GM12865 (cell line): ENCODE measurements at regions not wholly inside any gene's neighbourhood (a gene's known extent, or its start where the extent isn't known, plus 50 kb on each side); places are given as distances from the start of the nearest gene placed in this dataset.

Source experiments
- DNase-seq: peaks from one replicate; pipeline ENCODE4 v3.0.0; 2010; ENCODE audit warnings: low read depth
- H3K4me3 ChIP-seq: 2 replicates; pipeline ENCODE4 v1.5.1; 2011; ENCODE audit warnings: mild to moderate bottlenecking, low read depth, low read length, control low read depth
- TF ChIP-seq, protein P1 (sequence below): IDR thresholded peaks from 2 replicates; pipeline ENCODE4 v1.5.1; 2011; ENCODE audit warnings: low read length, control low read depth, low read depth, inconsistent platforms; ENCODE audit not compliant: insufficient read depth; ENCODE audit errors: missing control alignments

DNA sequence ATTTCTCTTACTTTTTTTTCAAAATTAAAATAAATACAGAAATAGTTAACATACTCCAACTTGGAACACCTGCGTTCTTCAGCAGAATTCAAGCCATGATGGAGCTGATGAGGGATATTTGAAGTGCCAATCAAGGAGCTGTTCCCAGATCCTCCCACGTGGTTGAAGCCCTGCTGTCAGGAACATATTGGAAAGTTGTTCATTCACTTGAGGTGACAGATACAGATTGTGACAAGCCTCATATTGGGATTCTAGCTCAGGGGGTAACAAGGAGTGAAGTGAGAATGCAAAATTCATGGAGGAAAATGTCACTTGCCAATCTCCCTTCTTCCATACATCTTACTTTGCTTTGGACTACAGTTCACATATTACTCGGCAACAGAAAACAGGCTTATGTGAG lies 2670.8 kb downstream of the PCDH7 start:
- no peak overlapping the region for H3K4me3 ChIP-seq
- TF ChIP-seq, protein P1, sequence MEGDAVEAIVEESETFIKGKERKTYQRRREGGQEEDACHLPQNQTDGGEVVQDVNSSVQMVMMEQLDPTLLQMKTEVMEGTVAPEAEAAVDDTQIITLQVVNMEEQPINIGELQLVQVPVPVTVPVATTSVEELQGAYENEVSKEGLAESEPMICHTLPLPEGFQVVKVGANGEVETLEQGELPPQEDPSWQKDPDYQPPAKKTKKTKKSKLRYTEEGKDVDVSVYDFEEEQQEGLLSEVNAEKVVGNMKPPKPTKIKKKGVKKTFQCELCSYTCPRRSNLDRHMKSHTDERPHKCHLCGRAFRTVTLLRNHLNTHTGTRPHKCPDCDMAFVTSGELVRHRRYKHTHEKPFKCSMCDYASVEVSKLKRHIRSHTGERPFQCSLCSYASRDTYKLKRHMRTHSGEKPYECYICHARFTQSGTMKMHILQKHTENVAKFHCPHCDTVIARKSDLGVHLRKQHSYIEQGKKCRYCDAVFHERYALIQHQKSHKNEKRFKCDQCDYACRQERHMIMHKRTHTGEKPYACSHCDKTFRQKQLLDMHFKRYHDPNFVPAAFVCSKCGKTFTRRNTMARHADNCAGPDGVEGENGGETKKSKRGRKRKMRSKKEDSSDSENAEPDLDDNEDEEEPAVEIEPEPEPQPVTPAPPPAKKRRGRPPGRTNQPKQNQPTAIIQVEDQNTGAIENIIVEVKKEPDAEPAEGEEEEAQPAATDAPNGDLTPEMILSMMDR, result no peak
- DNase-seq, result no peak

DNA sequence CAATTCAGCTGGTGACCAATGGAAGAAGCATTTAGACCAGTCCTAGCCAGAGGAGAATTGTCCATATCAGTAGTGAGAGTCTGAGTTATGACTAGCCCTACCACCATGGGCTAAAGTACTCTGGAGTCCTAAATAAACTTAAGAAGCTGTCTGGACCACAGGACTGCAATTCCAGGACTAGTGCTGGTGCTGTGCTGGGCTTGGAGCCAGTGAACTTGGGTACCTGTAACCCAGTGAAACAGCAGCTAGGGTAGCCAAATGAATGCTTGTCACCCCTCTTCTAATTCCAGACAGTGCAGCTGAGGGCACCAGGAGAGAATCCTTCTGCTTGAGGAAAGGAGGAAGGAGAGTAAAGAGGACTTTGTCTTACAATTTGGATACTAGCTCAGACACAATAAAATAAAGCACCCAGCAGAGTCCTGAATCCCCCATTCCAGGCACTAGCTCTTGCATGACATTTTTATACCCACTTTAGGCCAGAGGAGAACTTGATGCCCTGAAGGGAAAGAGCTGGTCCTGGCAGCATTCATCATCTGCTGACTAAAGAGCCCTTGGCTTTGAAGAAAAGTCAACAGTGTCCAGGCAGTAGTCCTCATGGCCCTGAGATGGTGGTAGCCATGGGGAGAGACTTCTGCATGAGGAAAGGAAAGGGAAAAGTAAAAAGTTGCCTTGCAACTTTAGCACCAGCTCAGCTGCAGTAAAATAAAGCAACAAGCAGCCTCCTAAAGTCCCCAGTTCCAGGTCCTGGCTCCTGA lies 2675.7 kb downstream of the PCDH7 start:
- no peak overlapping the region for H3K4me3 ChIP-seq
- DNase-seq, result no peak
- TF ChIP-seq, protein P1, result no peak

DNA sequence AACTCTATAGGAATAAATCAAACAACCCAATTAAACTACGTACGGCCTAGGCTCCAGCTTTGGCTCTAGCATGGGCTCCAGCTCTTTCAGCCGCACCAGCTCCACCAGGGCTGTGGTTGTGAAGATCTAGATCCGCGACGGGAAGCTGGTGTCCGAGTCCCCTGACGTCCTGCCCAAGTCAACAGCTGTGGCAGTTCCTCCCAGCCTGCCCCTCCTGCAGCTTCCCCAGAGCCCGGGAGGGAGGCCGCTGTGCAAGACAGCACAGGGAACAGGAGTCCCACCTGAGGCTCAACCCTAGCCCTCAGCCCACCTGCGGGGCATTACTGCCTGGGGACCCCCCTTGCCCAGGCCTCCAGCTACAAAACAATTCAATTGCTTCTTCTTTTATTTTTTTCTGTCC lies 2680.3 kb downstream of the PCDH7 start:
- no peak for DNase-seq
- no peak overlapping the region for H3K4me3 ChIP-seq
- TF ChIP-seq, protein P1, result no peak

DNA sequence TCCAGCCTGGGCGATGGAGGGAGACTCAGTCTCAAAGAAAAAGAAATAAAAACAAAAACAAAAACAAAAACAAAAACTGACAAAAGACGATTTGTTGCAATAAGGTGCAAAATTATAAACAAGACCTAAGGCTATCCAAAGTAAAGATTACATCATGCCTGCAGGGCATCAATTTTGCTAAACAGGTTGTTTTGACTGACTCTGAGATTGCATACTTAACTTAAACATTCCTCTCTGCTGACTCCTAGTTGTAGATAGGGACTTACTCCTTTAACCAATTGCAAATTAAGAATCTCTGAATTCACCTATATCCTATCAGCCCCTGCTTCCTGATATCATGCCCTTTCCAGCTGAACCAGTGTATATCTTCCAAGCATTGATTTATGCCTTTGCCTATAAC lies 2687.3 kb downstream of the PCDH7 start:
- no peak overlapping the region for H3K4me3 ChIP-seq
- TF ChIP-seq, protein P1, result no peak
- DNase-seq, result no peak

DNA sequence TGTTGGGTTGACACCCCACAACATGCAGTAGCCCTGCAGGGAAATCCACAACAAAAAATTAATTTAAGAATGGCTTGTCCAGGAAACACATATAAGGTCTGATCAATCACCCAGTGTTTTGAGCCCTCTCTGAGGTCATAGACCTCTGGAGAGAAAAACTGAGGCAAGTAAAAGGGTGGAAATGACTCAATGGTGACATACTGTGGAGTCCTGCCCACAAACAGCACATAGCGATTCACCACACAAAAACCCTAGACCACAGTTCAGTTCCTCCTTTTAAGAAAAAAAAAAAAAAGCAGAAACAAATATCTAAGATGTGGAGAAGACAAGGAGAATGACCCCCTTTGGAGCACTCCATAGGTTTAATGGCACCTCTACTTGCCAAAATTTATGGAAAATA lies 2691.0 kb downstream of the PCDH7 start:
- no peak overlapping the region for H3K4me3 ChIP-seq
- no peak for DNase-seq

DNA sequence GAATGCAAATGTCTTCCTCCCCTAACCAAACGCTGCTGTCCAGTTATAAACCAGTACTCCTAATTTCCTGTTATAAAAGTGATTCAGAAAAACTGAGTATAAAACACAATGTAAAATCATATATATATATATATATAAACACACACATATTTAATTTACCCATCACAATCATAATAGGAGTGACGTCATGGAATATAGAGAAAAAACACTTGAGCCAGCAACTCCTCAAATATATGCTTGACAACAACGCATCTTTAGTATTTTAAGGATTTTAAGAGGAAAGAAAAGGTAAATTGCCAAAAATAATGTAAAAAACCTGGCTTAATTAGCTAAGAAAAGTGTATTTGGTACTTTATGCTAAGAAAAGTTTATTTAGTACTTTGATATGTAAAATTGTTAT lies 2701.7 kb downstream of the PCDH7 start:
- TF ChIP-seq, protein P1, result no peak

More for the DNA sequence above, 2691.0 kb downstream of the PCDH7 start:
- TF ChIP-seq, protein P1, result no peak

DNA sequence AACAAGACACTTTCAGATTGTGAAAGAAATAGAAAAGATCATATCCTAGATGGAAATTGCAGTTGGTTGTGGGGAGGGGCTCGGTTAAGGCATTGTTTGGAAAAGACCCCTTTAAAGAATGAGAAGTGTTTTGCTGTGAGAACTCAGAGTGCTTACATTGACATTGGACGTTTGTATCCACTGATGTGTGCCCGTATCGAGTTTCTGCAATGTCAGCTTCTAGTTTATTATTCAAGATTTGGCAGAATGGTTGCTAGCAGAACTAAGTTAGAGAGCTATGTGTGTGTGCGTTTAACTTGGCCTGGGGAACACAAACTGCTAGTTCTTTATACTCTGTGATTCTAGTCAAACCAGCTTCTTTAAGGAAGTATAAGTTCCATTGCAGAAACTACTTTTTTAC lies 2702.5 kb downstream of the PCDH7 start:
- no peak for DNase-seq
- H3K4me3 ChIP-seq, result no peak overlapping the region
- TF ChIP-seq, protein P1, result no peak

More for the DNA sequence above, 2701.7 kb downstream of the PCDH7 start:
- no peak for DNase-seq
- no peak overlapping the region for H3K4me3 ChIP-seq
